ENCODE measurements at regions not wholly inside any gene's neighbourhood (a gene's known extent, or its start where the extent isn't known, plus 50 kb on each side); places are given as distances from the start of the nearest gene placed in this dataset.

GRCh38 chr2:192247456-192247855, 52.7 kb upstream of the TMEFF2 start:
- TF ChIP-seq CTCF (IDR thresholded peaks at IDR 0.05 in 8 of 11, conservative IDR thresholded peaks at IDR 0.05 in 3 of 11): no peak
- TF ChIP-seq POLR2A (IDR thresholded peaks at IDR 0.05): no peak
- no peak for TF ChIP-seq POLR2AphosphoS5 (IDR thresholded peaks at IDR 0.05)

Measured in spleen (tissue), 7 donors.